ENCODE measurements at regions not wholly inside any gene's neighbourhood (a gene's known extent, or its start where the extent isn't known, plus 50 kb on each side); places are given as distances from the start of the nearest gene placed in this dataset.

DNA sequence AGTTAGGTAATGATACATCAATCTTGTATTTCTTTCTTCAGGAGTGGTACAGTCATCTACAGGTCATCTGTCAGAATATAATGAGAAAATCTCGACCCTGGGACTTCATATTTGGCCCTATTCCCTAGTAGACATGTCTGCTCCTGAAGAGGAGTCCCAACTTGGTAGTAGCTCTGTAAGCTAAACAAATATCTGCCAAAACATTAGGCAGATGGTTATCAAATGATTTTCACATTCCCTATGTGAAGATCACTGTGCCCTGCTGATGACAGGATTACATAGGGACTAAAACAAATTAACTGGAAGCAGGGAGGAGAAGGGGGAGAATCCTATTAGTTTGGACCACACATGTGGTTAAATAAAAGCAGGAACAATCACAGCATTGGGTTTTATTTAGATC is 138.6 kb upstream of the NFIB start:
- ChIA-PET POLR2A (no interaction called here), CTCF (no interaction called here)
- no peak overlapping the region for H3K27ac ChIP-seq (ENCODE audit: extremely low read depth, low read depth, low read length)
- H3K36me3 ChIP-seq (ENCODE audit: control insufficient read depth in 2 of 2, insufficient read depth in 1 of 2, low read length in 2 of 2): no peaks in the 10 kb centered on the region
- H3K4me1 ChIP-seq (ENCODE audit: control insufficient read depth, insufficient read depth, low read length): no peaks in the 10 kb centered on the region; the same call in 1 of the 2 replicates
- no peak for TF ChIP-seq ZNF184 (tag by site-specific recombination; IDR thresholded peaks at IDR 0.05)
- no peak for TF ChIP-seq BCL11A (tag by site-specific recombination; IDR thresholded peaks at IDR 0.05; ENCODE audit: low read depth)
- no peak for TF ChIP-seq ZNF791 (tag by site-specific recombination; IDR thresholded peaks at IDR 0.05)
- TF ChIP-seq ZNF37A (tag by site-specific recombination; IDR thresholded peaks at IDR 0.05): no peak
- TF ChIP-seq ZNF335 (tag by site-specific recombination; conservative IDR thresholded peaks at IDR 0.05): no peak
- TF ChIP-seq ZNF112 (tag by site-specific recombination; IDR thresholded peaks at IDR 0.05): no peak
- TF ChIP-seq CTCF (tag by site-specific recombination; IDR thresholded peaks at IDR 0.05): no peak
- no peak for TF ChIP-seq ZSCAN23 (tag by site-specific recombination; IDR thresholded peaks at IDR 0.05)
- TF ChIP-seq GLIS2 (tag by site-specific recombination; IDR thresholded peaks at IDR 0.05): no peak
- no peak for TF ChIP-seq PRDM2 (tag by site-specific recombination; IDR thresholded peaks at IDR 0.05; ENCODE audit: borderline replicate concordance)
- no peak for TF ChIP-seq ZNF76 (tag by site-specific recombination; IDR thresholded peaks at IDR 0.05; ENCODE audit: borderline replicate concordance, low read depth)
- no peak for TF ChIP-seq ZNF555 (tag by site-specific recombination; conservative IDR thresholded peaks at IDR 0.05)
- TF ChIP-seq ZBTB20 (tag by site-specific recombination; IDR thresholded peaks at IDR 0.05): no peak
- H3K9me3 ChIP-seq (ENCODE audit: control insufficient read depth, insufficient read depth, low read depth, low read length): no peaks in the 10 kb centered on the region
- no peak overlapping the region for H3K4me3 ChIP-seq (ENCODE audit: low read depth, low read length)

DNA sequence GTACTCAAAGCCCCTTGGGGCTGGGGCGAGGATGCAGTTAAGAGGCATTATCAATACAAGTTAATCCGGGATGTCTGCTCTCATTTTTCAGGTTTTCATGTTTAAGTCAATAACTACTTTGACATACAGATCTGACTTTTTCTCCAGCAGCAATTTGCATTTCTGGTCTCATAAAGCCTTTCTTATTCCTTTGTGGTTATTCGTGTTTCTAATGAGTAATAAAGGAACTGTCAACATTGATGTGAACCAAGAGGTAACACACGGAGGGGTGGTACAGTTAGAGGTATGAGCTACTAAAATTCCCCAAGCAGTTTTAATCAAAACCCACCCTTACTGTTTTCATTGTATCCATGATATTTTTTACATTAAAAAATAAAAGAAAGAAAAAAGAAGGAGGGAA is 138.0 kb upstream of the NFIB start:
- POLR2A ChIA-PET: no interaction called here
- CTCF ChIA-PET: interaction anchor here (0.7 kb wide), 1 partner anchor 309 kb away, joined by 3 read pairs; no protein-coding TSS in a partner anchor

More for the DNA sequence above, 138.0 kb upstream of the NFIB start:
- Histone ChIP-seq H3K9me3 (ENCODE audit: control insufficient read depth, insufficient read depth, low read depth, low read length) (no peaks in the 10 kb centered on the region), H3K4me1 (ENCODE audit: control insufficient read depth, insufficient read depth, low read length) (no peaks in the 10 kb centered on the region; the same call in 1 of the 2 replicates), H3K27ac (ENCODE audit: extremely low read depth, low read depth, low read length) (no peak overlapping the region), H3K36me3 (ENCODE audit: control insufficient read depth in 2 of 2, insufficient read depth in 1 of 2, low read length in 2 of 2) (no peaks in the 10 kb centered on the region), H3K4me3 (ENCODE audit: low read depth, low read length) (no peak overlapping the region)
- TF ChIP-seq ZSCAN16 (tag by site-specific recombination; IDR thresholded peaks at IDR 0.05) (no peak), HOXA7 (CRISPR knock-in tag; IDR thresholded peaks at IDR 0.05; ENCODE audit: borderline replicate concordance) (no peak), EGR2 (tag by site-specific recombination; IDR thresholded peaks at IDR 0.05; ENCODE audit: low read depth) (no peak), ZNF362 (tag by site-specific recombination; IDR thresholded peaks at IDR 0.05) (no peak), ZNF529 (tag by site-specific recombination; IDR thresholded peaks at IDR 0.05; ENCODE audit: insufficient replicate concordance) (no peak), GLIS2 (tag by site-specific recombination; IDR thresholded peaks at IDR 0.05) (no peak), ZSCAN18 (tag by site-specific recombination; IDR thresholded peaks at IDR 0.05) (no peak), ZNF623 (tag by site-specific recombination; IDR thresholded peaks at IDR 0.05) (no peak), ZNF239 (tag by site-specific recombination; IDR thresholded peaks at IDR 0.05) (no peak), ZNF560 (tag by site-specific recombination; IDR thresholded peaks at IDR 0.05; ENCODE audit: borderline replicate concordance) (no peak), ZBTB48 (tag by site-specific recombination; IDR thresholded peaks at IDR 0.05) (no peak), ZEB2 (tag by site-specific recombination; IDR thresholded peaks at IDR 0.05) (no peak), ZNF132 (tag by site-specific recombination; IDR thresholded peaks at IDR 0.05; ENCODE audit: borderline replicate concordance) (no peak)
